ENCODE measurements at regions not wholly inside any gene's neighbourhood (a gene's known extent, or its start where the extent isn't known, plus 50 kb on each side); places are given as distances from the start of the nearest gene placed in this dataset.

- TF ChIP-seq EZH2 (IDR thresholded peaks at IDR 0.05; ENCODE audit: low read length, missing control alignments) = no peak
- TF ChIP-seq, protein P1, sequence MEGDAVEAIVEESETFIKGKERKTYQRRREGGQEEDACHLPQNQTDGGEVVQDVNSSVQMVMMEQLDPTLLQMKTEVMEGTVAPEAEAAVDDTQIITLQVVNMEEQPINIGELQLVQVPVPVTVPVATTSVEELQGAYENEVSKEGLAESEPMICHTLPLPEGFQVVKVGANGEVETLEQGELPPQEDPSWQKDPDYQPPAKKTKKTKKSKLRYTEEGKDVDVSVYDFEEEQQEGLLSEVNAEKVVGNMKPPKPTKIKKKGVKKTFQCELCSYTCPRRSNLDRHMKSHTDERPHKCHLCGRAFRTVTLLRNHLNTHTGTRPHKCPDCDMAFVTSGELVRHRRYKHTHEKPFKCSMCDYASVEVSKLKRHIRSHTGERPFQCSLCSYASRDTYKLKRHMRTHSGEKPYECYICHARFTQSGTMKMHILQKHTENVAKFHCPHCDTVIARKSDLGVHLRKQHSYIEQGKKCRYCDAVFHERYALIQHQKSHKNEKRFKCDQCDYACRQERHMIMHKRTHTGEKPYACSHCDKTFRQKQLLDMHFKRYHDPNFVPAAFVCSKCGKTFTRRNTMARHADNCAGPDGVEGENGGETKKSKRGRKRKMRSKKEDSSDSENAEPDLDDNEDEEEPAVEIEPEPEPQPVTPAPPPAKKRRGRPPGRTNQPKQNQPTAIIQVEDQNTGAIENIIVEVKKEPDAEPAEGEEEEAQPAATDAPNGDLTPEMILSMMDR (conservative IDR thresholded peaks at IDR 0.05 in 1 of 2, IDR thresholded peaks at IDR 0.05 in 1 of 2; ENCODE audit: low read depth in 1 of 2, low read length in 2 of 2) = no peak
Observed at GRCh38 chr17:33874617-33875060, 380.4 kb upstream of the CCL2 start.

All from fibroblast of lung (primary cell).